Activated CD8-positive, alpha-beta memory T cell treated with anti-CD3 and anti-CD28 coated beads, Interleukin-2, amount 50 U/mL, for 4 hours (primary cell): ENCODE measurements at regions not wholly inside any gene's neighbourhood (a gene's known extent, or its start where the extent isn't known, plus 50 kb on each side); places are given as distances from the start of the nearest gene placed in this dataset.

ENCODE experiments used
- DNase-seq: peaks from one replicate; pipeline ENCODE4 v3.0.0-alpha.2; 2020

DNA sequence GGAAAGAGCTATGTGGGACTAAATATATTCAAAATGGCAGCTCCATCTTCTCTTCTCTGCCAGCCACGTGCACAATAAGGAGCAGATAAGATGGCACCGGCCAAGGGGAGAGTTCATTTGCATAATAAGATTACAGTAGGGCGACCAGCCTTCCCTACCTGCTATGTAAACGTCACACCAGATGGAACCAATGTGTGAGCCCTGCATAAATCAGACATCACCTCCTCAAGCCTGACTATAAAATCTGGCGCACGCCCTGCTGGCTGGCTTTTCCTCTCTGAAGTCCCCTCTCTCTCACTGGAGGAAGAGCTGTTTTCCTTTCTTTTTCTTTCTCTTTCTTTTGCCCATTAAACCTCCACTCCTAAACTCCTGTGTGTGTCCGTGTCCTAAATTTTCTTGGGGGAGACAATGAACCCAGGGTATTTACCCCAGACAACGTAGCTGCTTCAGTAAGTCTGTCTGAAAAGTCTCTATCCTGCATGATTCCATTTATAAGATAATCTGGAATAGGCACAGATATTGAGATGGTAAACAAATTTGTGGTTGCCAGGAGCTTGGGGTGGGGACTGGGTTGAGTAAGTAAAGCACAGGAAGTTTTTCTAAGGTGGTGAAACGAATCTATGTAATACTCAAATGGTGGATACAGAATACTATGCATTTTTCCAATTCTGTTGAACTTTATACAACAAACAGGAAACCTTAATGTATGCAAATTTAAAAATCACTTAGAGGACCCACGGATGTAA lies 670.0 kb upstream of the KIRREL3 start:
- no peak for DNase-seq

GRCh38 chr11:127656116-127656836 lies 655.7 kb upstream of the KIRREL3 start:
- DNase-seq, result no peak

DNA sequence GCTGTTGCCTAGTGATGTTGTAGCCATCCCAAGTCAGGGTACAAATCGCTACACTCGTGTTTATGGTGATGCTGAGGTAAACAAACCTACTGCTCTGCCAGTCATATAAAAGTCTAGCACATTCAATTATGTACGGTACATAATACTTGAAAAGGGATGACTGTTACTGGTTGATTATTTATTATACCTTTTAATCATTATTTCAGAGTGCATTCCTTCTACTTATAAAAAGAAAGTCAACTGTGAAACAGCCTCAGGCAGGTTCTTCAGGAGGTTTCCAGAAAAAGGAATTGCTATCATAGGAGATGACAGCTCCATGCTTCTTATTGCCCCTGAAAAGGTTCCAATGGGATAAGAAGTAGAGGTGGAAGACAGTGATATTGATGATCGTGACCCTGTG lies 652.5 kb upstream of the KIRREL3 start:
- DNase-seq, result no peak

DNA sequence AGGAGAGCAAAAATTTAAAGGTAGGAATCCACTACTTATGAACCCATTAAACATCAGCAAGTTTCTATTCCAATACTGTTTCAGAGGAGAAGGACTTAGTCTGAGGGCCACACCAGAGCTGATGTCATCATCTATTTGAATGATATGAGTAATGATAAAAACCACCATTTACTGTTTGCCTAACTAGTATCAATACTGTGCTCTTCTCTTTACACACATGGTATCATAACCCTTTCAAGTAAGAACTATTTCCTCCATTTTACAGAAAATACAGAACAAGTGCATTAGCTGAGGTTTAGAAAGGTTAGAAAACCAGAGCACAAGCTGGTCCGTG lies 651.3 kb upstream of the KIRREL3 start:
- no peak for DNase-seq

DNA sequence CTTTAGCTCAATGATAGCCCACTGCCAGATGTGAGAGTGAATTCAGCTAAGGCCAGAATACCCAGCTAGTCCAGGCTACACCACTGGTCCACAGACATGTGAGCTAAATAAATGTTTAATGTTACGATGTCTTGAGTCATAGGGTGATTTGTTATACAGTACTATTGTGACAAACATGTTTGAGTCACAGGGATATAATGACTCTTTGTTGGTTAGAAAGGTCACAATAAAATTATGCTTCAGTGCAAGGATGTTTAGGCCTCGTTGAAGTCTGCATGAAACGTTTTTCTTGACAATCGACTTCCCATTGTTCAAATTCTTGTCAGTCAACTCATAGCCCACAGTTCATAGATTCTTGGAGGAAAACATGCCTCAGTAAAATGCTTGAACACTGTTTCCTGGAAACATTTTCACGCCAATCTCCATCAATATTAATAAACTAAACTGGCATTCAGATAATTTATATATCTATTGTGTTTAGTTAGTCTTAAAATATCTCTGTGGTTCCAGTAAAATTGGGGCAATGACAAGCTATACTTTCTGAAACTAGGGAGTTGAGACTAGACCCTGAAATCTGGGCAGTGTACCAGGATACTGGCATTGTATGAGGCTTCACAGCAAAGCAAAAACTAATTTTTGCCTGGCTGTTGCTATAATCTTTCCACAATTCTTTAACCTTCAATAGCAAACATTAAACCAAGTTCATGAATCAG lies 650.8 kb upstream of the KIRREL3 start:
- DNase-seq, result no peak

- no peak for DNase-seq
Measured at GRCh38 chr11:127649958-127650357, 649.4 kb upstream of the KIRREL3 start.

DNA sequence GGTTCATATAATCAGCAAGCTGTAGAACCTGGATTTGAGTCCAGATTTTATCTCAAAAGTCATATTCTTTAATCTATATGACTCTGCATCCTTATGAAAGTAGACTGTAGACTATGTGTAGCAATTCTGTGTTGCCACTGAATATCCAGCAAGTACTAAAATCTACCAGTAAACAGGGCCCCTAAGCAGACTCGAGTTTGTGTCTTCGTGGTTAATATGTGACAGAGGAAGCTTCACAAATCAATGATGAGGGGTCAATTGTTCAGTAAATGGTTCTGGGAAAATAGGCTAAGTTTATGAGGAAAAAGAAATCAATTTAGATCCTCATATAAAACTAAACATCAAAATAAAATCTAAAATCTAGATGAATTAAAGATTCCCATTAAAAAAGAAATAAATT lies 648.5 kb upstream of the KIRREL3 start:
- DNase-seq, result no peak

DNA sequence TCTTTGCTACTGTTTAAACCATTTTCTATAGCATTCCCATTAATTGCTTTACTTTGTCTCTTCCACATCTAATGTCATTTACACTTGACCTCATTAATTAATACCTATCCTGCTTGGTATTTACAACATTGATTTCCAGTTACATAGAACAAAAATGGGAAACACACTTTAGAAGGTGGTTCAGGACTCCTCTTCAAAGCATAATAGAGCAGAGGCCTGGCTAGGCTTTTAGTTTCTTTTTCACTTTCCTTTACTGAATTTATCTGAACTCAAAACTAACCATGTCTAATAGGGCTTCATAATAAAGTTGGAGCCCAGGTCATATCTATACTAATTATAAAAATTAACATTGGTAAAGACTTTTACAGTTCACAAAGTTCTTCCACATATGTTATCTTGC lies 648.0 kb upstream of the KIRREL3 start:
- no peak for DNase-seq

DNA sequence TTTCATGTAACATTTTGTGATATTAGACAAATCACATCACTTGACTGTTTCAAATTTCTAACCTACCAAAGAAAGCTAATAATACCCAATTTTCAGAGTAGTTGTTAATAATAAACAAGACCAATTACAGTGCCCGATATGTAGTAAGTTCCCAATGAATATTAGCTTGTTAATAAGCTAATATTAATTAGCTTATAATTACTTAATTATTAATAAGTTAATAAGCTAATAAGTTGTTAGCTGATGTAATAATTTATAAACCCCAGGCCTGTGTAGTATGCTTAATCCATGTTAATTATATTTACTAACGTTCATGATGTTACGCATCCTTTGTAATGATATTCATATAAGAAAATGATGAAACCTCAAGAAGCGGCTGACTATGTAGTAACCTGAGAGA lies 643.8 kb upstream of the KIRREL3 start:
- no peak for DNase-seq

DNA sequence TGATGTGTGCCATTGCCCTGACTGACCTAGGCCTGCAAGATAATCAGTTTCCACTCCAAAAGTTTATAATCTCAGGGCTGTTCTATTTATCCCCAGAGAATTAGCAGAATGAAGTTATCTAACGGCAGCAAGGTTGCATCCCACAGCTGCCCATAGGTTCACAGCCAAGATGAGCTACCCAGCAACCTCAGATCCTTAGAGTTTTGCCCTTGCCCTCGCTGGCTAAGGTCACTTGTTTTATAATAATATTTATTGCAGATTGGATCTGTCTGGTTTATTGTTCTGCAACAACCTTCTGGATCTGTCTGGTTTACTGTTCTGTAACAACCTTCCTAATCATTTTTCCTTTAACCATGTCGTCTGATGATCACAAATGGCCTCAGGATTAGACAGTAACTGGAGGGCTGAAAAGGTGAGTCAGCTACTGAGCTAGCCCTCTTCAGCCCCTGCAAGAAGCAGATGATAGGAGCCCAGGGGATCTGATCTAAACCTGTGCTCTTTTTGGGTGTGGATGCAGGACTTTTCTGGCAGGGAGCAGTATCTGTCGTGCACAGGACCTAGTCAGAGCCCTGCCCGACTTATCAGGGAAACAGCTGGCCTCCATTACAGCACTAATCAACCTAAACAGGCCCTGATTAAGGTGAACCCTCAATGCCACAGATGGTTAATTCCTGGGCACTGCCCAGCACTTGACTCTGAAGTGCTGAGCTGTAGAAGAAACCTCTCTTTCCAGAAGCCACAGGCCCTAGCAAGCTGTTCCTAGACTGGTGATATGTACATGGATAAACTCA lies 642.9 kb upstream of the KIRREL3 start:
- no peak for DNase-seq

- DNase-seq, result no peak
Measured at GRCh38 chr11:127640561-127641451, 640.2 kb upstream of the KIRREL3 start.

DNA sequence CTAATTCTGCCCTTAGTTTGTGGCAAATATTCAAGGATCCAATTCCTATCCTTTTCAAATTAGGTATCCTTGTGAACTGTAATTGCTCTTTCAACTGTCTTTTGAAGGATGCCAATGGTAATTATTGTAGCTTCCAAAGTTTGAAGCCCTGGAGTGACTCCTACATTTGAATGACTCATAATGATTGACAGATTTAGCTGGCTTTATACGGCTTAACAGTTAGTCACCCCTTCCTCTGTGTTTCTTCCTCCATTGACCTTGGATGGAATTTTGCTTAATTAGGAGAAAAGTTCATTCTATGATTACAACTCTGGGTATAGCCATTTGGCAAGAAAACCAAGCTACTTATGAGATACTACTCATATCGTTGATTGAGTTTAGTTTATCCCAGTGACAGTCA lies 639.3 kb upstream of the KIRREL3 start:
- no peak for DNase-seq

DNA sequence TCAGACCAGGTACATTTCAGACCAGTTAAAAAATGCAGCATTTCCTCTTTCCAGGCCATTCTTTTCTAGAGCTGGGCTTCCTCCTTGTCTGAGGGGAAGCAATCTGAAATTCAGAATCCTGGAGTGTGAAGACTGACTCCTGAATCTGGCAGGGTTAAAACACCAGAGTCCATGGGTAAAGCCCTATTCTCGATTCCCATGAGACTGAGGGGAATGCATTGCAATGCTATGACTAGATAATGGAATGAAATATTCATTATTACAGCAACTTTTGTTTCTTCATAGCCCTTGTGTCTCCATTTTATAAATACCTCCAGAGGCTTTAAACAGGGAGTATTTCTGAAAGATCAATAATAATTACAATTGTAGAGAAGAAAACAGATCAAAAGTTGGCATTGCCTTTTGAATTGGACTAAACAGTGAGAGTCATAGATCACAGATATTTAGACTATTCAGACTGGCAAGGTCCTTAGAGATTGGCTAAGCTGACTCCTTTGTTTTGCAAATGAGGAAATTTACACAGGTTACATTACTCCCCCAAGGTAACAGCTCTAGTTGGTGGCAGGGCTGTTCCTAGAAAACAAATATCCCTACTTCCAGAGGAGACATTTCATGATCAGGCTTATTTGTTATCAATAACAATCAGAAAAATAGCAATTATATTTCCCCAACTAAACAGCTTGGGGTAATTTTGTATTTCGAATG lies 632.6 kb upstream of the KIRREL3 start:
- no peak for DNase-seq

- DNase-seq, result no peak
Measured at GRCh38 chr11:127632546-127632945, 632.0 kb upstream of the KIRREL3 start.

GRCh38 chr11:127631974-127632373 lies 631.4 kb upstream of the KIRREL3 start:
- DNase-seq, result no peak

- no peak for DNase-seq
Measured at GRCh38 chr11:127629200-127629599, 628.6 kb upstream of the KIRREL3 start.

- no peak for DNase-seq
Measured at GRCh38 chr11:127628458-127628785, 627.9 kb upstream of the KIRREL3 start.

DNA sequence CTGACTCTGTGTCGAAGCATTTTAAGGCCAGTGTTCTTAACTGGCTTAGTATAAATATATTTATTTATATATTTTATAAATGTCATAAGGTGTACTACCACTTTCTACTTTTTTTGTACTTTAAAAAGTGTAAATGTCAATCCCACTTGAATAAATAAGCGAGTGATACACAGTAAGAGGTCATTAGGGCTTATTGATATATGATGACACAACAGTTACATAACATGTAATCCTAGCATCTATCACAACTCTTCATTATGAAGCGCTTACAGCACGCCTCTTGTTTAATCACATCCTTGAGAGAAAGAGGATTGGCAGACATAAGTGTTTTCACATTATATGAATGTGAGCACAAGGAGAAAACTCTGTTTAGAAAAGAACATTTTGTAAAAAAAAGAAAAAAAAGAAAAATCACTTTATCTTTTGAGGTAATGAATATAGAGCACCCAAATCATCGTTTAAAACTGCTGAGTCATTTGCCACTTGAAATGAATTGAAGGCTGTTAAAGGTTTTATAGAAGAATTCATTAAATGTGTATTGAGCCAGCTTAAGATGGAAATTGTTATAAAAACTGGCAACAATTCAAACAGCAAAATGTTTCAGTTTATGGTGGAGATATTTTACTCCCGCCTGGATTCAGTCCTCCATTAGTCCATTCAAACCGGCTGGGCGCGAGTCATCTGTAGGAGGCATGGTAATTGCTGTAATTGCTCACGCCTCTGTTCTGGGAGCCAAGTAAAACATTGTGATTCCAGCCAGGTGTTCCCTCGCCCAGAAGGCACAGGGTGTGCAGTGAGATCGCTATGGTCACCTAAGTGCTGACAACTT lies 627.3 kb upstream of the KIRREL3 start:
- DNase-seq, result no peak

DNA sequence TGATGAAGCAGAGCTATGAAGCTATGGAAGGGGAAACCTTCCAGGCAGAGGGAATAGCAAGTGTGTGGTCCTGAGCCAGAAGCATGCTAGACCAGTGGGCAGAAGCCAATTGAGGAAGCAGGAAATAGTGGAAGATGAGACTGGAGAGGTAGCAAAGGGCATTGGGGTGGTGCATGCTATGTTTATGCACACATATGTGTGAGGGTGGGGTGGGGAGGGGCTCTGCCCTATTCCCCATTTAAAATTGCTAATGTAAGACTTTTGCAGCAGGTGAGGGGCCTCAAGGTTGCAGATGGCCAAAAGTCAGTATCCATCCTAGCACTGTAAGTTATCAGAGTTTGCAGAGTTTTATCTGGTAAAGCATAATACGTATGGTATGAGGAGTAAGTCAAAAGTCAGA lies 626.6 kb upstream of the KIRREL3 start:
- no peak for DNase-seq

DNA sequence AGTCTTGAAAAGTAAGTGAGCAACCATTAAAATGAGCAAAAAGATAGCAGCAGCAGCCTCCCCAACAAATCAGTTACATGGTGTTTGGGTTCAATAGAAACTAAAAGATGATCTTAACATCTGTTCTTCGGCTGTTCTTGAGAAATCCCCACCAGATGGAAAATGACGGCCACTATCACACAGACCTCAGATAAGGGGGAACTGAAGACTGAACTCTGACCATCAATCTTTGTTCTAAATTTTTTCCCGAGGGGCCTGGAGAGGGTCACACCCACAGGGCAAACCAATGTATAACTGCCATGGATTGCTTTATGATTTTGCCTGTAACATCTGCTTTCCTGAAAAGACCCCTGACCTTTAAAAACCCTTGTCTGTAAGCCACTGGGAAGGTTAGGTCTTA lies 624.8 kb upstream of the KIRREL3 start:
- no peak for DNase-seq

DNA sequence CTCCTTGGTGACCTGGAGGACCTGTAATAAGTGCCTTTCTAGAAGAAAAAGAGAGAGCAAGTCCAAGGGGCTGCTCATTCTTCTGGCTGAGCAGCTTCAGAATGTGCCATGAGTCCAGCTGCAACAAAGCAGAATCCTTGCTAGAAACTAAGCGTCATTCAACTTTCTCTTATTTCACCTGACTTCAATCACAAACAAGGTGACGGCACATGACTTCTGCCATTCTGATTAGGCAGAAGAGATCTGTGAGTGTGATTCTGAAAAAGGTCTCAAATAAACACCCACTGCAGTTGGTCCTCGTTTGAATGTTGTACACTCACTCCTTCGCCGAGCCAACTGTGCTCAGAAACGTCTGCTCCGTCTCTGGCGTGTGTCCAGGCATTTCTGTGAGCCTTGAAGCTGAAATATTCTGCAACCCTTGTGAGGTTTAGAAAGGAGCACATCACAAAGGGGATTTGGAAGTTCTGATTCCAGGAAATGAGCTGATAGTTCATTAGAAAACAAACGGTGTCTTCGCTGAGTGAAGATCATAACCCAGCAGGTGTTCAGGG lies 623.8 kb upstream of the KIRREL3 start:
- no peak for DNase-seq
